ENCODE measurements at regions not wholly inside any gene's neighbourhood (a gene's known extent, or its start where the extent isn't known, plus 50 kb on each side); places are given as distances from the start of the nearest gene placed in this dataset.

DNA sequence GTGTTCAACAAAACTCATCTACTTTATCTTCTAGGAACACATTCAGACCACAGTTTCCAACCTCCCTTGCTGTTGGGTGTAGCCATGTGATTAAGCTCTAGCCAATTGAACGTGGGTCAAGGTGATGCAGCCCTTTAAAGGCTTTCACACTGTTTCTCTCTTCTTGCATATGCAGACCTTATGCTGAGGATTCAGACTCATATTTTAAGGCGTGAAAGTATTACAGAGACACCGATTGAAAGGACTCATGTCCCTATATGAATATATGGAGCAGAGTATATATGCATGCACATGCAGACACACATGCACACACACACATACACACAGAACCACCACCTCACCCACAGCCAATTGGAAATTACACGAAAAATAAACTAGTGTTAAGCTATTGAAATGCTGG lies 214.3 kb upstream of the NR5A2 start:
- no peak for TF ChIP-seq POLR2A (IDR thresholded peaks at IDR 0.05)
- TF ChIP-seq, protein P1, sequence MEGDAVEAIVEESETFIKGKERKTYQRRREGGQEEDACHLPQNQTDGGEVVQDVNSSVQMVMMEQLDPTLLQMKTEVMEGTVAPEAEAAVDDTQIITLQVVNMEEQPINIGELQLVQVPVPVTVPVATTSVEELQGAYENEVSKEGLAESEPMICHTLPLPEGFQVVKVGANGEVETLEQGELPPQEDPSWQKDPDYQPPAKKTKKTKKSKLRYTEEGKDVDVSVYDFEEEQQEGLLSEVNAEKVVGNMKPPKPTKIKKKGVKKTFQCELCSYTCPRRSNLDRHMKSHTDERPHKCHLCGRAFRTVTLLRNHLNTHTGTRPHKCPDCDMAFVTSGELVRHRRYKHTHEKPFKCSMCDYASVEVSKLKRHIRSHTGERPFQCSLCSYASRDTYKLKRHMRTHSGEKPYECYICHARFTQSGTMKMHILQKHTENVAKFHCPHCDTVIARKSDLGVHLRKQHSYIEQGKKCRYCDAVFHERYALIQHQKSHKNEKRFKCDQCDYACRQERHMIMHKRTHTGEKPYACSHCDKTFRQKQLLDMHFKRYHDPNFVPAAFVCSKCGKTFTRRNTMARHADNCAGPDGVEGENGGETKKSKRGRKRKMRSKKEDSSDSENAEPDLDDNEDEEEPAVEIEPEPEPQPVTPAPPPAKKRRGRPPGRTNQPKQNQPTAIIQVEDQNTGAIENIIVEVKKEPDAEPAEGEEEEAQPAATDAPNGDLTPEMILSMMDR (IDR thresholded peaks at IDR 0.05) = no peak

Data from vagina (tissue), 2 donors.